T-helper 1 cell treated with Interleukin-12 subunit alpha and Interleukin-12 subunit beta and Interleukin-4 antibody, amounts not matched to agents 30 μg/mL and 1 μg/mL, for 36 hours (primary cell): ENCODE measurements at regions not wholly inside any gene's neighbourhood (a gene's known extent, or its start where the extent isn't known, plus 50 kb on each side); places are given as distances from the start of the nearest gene placed in this dataset.

Experiments
- H3K27ac Mint-ChIP-seq: one replicate; pipeline ENCODE4 v1.8.0; 2021; ENCODE audit warnings: mild to moderate bottlenecking, mixed read lengths
- H3K27me3 Mint-ChIP-seq: one replicate; pipeline ENCODE4 v1.8.0; 2021; ENCODE audit warnings: low read depth, mixed read lengths
- H3K36me3 Mint-ChIP-seq: one replicate; pipeline ENCODE4 v1.8.0; 2021; ENCODE audit warnings: low read depth, mixed read lengths
- H3K4me1 Mint-ChIP-seq: one replicate; pipeline ENCODE4 v1.8.0; 2021; ENCODE audit warnings: low read depth, mixed read lengths
- H3K4me3 Mint-ChIP-seq: one replicate; pipeline ENCODE4 v1.8.0; 2021; ENCODE audit warnings: mild to moderate bottlenecking, moderate library complexity, mixed read lengths
- H3K9me3 Mint-ChIP-seq: one replicate; pipeline ENCODE4 v1.8.0; 2021; ENCODE audit warnings: mixed read lengths

- Mint-ChIP-seq H3K4me3 (no peak overlapping the region), H3K4me1 (no peaks in the 10 kb centered on the region), H3K27me3 (no peaks in the 10 kb centered on the region), H3K27ac (no peak overlapping the region), H3K9me3 (peaks cover 4% of the 10 kb centered on the region), H3K36me3 (no peaks in the 10 kb centered on the region)
These were observed 295.9 kb upstream of the ANO5 start for GRCh38 chr11:21896746-21897602.

GRCh38 chr11:21897752-21898151 lies 295.1 kb upstream of the ANO5 start:
- Mint-ChIP-seq H3K36me3 (no peaks in the 10 kb centered on the region), H3K4me3 (no peak overlapping the region), H3K27me3 (no peaks in the 10 kb centered on the region), H3K4me1 (no peaks in the 10 kb centered on the region), H3K9me3 (peaks cover 9% of the 10 kb centered on the region), H3K27ac (no peak overlapping the region)

- Mint-ChIP-seq H3K9me3 (peaks cover 11% of the 10 kb centered on the region), H3K36me3 (no peaks in the 10 kb centered on the region), H3K4me1 (no peaks in the 10 kb centered on the region), H3K27ac (no peak overlapping the region), H3K4me3 (no peak overlapping the region), H3K27me3 (no peaks in the 10 kb centered on the region)
These were observed 284.7 kb upstream of the ANO5 start for GRCh38 chr11:21908211-21908610.

GRCh38 chr11:21909145-21909544 lies 283.7 kb upstream of the ANO5 start:
- Mint-ChIP-seq H3K36me3 (no peaks in the 10 kb centered on the region), H3K9me3 (peaks cover 5% of the 10 kb centered on the region), H3K4me1 (no peaks in the 10 kb centered on the region), H3K27me3 (no peaks in the 10 kb centered on the region), H3K27ac (no peak overlapping the region), H3K4me3 (no peak overlapping the region)

- no peaks in the 10 kb centered on the region for H3K27me3 Mint-ChIP-seq
- H3K4me3 Mint-ChIP-seq, result no peak overlapping the region
- H3K9me3 Mint-ChIP-seq, result peaks cover 17% of the 10 kb centered on the region
- no peak overlapping the region for H3K27ac Mint-ChIP-seq
- no peaks in the 10 kb centered on the region for H3K36me3 Mint-ChIP-seq
- no peaks in the 10 kb centered on the region for H3K4me1 Mint-ChIP-seq
These were observed 281.8 kb upstream of the ANO5 start for GRCh38 chr11:21911061-21911460.

GRCh38 chr11:21912285-21912684 lies 280.6 kb upstream of the ANO5 start:
- no peak overlapping the region for H3K4me3 Mint-ChIP-seq
- H3K27me3 Mint-ChIP-seq, result no peaks in the 10 kb centered on the region
- no peaks in the 10 kb centered on the region for H3K4me1 Mint-ChIP-seq
- H3K36me3 Mint-ChIP-seq, result no peaks in the 10 kb centered on the region
- H3K9me3 Mint-ChIP-seq, result peaks cover 17% of the 10 kb centered on the region
- no peak overlapping the region for H3K27ac Mint-ChIP-seq

GRCh38 chr11:21921151-21921550 lies 271.7 kb upstream of the ANO5 start:
- Mint-ChIP-seq H3K27ac (no peak overlapping the region), H3K36me3 (no peaks in the 10 kb centered on the region), H3K9me3 (no peaks in the 10 kb centered on the region), H3K4me1 (no peaks in the 10 kb centered on the region), H3K4me3 (no peak overlapping the region), H3K27me3 (no peaks in the 10 kb centered on the region)

GRCh38 chr11:21924262-21924661 lies 268.6 kb upstream of the ANO5 start:
- no peaks in the 10 kb centered on the region for H3K27me3 Mint-ChIP-seq

GRCh38 chr11:21927628-21928027 lies 265.3 kb upstream of the ANO5 start:
- Mint-ChIP-seq H3K4me3 (no peak overlapping the region), H3K4me1 (no peaks in the 10 kb centered on the region), H3K9me3 (no peaks in the 10 kb centered on the region), H3K27me3 (no peaks in the 10 kb centered on the region), H3K36me3 (no peaks in the 10 kb centered on the region), H3K27ac (no peak overlapping the region)

More at GRCh38 chr11:21924262-21924661, 268.6 kb upstream of the ANO5 start:
- Mint-ChIP-seq H3K27ac (no peak overlapping the region), H3K36me3 (no peaks in the 10 kb centered on the region), H3K9me3 (no peaks in the 10 kb centered on the region), H3K4me3 (no peak overlapping the region), H3K4me1 (no peaks in the 10 kb centered on the region)

GRCh38 chr11:21928847-21929246 lies 264.0 kb upstream of the ANO5 start:
- H3K27ac Mint-ChIP-seq, result no peak overlapping the region
- H3K4me1 Mint-ChIP-seq, result no peaks in the 10 kb centered on the region
- no peaks in the 10 kb centered on the region for H3K36me3 Mint-ChIP-seq
- no peak overlapping the region for H3K4me3 Mint-ChIP-seq
- H3K27me3 Mint-ChIP-seq, result no peaks in the 10 kb centered on the region
- no peaks in the 10 kb centered on the region for H3K9me3 Mint-ChIP-seq

- Mint-ChIP-seq H3K36me3 (no peaks in the 10 kb centered on the region), H3K4me1 (no peaks in the 10 kb centered on the region), H3K27ac (no peak overlapping the region), H3K4me3 (no peak overlapping the region), H3K9me3 (no peaks in the 10 kb centered on the region), H3K27me3 (no peaks in the 10 kb centered on the region)
These were observed 262.5 kb upstream of the ANO5 start for GRCh38 chr11:21930408-21930807.

- no peaks in the 10 kb centered on the region for H3K36me3 Mint-ChIP-seq
- no peak overlapping the region for H3K27ac Mint-ChIP-seq
These were observed 261.3 kb upstream of the ANO5 start for GRCh38 chr11:21931436-21932101.

GRCh38 chr11:21933095-21933494 lies 259.8 kb upstream of the ANO5 start:
- Mint-ChIP-seq H3K36me3 (no peaks in the 10 kb centered on the region), H3K27ac (no peak overlapping the region), H3K4me1 (no peaks in the 10 kb centered on the region), H3K4me3 (no peak overlapping the region), H3K9me3 (no peaks in the 10 kb centered on the region), H3K27me3 (no peaks in the 10 kb centered on the region)

More at GRCh38 chr11:21931436-21932101, 261.3 kb upstream of the ANO5 start:
- H3K4me1 Mint-ChIP-seq, result no peaks in the 10 kb centered on the region
- no peaks in the 10 kb centered on the region for H3K9me3 Mint-ChIP-seq
- no peak overlapping the region for H3K4me3 Mint-ChIP-seq
- H3K27me3 Mint-ChIP-seq, result no peaks in the 10 kb centered on the region

- Mint-ChIP-seq H3K27ac (no peak overlapping the region), H3K4me3 (no peak overlapping the region), H3K9me3 (no peaks in the 10 kb centered on the region), H3K36me3 (no peaks in the 10 kb centered on the region), H3K27me3 (no peaks in the 10 kb centered on the region), H3K4me1 (no peaks in the 10 kb centered on the region)
These were observed 248.3 kb upstream of the ANO5 start for GRCh38 chr11:21944577-21944976.

GRCh38 chr11:21948876-21949275 lies 244.0 kb upstream of the ANO5 start:
- Mint-ChIP-seq H3K27me3 (no peaks in the 10 kb centered on the region), H3K36me3 (no peaks in the 10 kb centered on the region), H3K4me1 (no peaks in the 10 kb centered on the region), H3K4me3 (no peak overlapping the region), H3K9me3 (peaks cover 3% of the 10 kb centered on the region), H3K27ac (no peak overlapping the region)
